GM19463 (cell line): ENCODE measurements at regions not wholly inside any gene's neighbourhood (a gene's known extent, or its start where the extent isn't known, plus 50 kb on each side); places are given as distances from the start of the nearest gene placed in this dataset.

Experiments used
- ATAC-seq: cut with Tn5 transposase; IDR thresholded peaks from one replicate; pipeline ENCODE4 v1.9.1; 2021; ENCODE audit warnings: mild to moderate bottlenecking, moderate library complexity; ENCODE audit not compliant: unreplicated experiment

DNA sequence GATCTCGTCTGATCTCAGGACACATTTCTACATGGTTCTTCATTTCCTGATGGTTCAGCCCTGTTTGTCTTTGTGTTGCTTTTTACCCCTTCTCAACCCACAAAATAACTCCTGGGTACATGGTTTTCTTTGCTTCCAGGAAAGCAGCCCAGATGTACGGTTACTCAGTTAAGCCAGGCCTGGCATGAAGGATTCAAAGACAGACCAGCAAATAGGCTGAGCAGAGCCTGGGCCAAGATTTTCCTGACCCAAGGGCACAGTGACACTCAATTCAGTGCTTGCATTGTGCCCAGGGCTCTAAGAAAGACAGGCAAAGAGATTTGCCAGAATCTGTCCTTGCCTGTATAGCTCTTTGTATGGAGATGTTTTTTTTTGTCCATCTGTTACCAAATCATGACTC is 340.8 kb upstream of the KIAA1217 start:
- ATAC-seq: no peak

DNA sequence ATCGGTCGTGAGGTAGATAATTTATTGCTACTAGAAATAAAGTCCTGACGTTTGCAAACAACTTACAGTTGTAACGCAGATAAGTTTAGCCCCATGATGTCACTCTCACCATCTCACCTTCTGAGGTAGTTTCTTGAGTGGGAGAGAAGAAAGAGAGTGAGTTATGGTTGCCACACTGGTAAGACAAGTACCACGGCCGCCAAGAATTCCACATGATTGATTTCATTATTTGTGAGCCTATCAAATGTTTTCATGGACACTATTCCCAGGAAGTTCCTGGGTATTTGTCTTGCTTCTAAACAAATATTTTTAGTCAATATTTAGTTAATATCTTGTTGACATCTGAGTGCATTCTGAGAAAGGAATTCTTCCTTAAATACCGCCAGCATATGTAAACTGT is 339.4 kb upstream of the KIAA1217 start:
- no peak for ATAC-seq

DNA sequence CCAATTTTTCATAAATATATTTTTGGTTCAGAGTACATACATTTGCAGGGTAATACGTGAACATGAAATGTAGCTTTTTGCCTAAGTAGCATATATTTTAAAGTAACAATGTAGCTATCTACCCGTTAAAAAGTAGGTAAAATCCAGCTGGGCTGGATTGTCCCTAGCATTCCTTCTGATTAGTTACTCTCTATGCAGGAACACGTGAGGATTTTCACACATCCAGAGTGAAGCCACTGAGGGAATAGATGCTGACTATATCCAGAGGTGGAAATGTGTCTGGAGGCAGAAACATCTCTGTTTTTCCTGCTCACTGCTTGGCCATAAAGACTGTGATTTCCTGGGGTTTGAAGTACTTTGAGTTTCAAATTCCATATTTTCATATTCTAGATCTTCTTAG is 338.9 kb upstream of the KIAA1217 start:
- ATAC-seq: no peak

- ATAC-seq: no peak
These were observed 338.0 kb upstream of the KIAA1217 start for GRCh38 chr10:23870651-23871610.

GRCh38 chr10:23872290-23872689 is 336.6 kb upstream of the KIAA1217 start:
- ATAC-seq: no peak

DNA sequence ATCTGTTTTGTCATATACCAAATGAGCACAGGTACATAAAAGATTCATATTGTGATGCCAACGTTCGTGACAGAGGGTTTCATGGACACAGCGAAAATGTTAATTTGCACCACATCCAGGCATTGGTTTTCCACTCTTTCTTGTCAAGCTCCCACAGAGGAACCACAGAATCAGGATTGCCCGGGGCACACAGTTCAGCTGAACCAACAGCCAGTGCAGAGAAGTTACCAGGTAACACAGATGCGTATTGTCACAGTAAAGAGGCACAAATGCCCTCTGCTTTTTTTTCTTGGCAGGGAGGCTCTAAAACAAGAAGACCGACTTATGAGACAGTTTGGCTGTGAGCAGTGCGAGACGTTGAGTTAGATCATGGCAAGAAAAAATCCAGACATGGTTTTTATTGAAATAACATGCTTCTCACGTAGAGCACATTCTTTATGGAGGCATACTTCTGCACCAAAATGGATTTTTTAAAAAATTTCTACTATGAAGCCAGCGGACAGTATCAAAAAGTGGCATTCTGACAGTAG is 331.1 kb upstream of the KIAA1217 start:
- no peak for ATAC-seq

DNA sequence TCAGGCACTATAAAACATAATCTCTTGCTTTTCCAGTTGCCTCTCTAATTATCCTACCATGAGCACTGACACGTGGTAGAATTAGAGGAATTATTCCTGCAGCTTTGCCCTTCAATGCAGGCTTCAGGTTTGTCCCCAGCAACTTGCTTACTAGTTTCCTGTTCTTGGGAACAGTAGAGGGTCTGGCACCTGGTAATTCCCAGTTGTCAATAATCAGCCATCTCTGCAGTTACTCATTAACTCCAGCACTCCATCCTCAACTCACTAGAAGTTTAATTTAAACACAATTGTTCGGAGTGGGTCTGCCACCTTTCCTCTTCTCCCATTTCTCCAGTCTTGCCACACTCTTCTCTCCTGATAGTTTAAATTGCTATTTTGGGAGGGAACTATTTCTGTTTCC is 324.3 kb upstream of the KIAA1217 start:
- ATAC-seq: no peak

GRCh38 chr10:23885853-23886252 is 323.1 kb upstream of the KIAA1217 start:
- no peak for ATAC-seq

- no peak for ATAC-seq
These were observed 322.6 kb upstream of the KIAA1217 start for GRCh38 chr10:23886355-23886754.

DNA sequence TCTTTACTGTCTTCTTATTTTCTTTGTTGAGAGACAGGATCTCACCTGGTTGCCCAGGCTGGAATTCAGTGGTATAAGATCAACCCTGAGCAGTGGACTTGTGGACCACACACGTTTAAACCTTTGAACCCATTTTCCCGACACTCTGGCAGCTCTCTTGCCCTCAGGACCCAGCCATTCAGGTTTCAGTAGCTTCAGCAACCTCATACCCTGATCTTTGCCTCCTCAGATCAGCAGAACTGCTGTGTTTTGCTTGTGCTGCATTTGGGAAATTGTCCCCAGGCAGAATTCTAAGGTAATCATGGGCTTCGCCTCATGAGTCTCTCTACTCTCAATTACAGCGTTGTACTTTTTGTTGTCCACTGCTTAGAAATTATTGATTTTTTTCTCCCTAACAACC is 317.6 kb upstream of the KIAA1217 start:
- no peak for ATAC-seq

GRCh38 chr10:23892296-23892695 is 316.6 kb upstream of the KIAA1217 start:
- no peak for ATAC-seq

DNA sequence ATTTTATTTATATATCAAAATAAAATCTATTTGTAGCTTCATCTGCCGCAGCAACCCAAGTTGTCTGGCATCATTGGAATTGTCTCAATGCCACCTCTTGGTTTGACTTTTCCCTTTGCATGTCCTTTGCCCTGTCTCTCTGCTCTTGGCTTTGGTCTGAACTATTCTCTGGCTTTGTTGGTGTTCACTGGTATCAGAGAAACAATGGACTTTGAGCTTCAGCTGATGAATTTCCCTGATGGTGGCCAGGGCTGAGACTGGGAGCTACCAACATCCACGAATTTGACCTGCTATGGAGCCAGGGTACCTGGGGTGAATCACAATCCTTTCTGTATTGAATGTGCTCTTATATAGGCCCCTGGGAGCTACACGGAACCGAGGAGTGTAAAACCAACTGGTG is 311.7 kb upstream of the KIAA1217 start:
- no peak for ATAC-seq

- no peak for ATAC-seq
These were observed 311.1 kb upstream of the KIAA1217 start for GRCh38 chr10:23897861-23898260.

DNA sequence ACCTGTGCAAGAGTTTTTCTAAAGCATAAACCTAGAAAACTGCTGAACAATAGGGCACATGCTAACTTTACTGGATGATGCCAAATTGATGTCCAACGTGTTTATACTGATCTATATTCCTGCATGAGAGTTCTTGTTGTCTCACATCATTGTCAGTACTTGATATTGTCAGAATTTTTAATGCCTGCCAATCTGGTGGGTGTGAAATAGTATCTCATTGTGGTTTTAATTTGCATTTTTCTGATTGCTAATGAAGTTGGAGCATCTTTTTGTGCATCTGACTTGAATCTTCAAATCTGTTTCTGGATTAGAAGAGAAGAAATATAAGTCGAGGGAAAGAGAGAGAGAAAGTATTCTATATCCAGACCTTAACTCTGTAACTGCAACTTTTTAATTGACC is 309.8 kb upstream of the KIAA1217 start:
- no peak for ATAC-seq

- no peak for ATAC-seq
These were observed 298.6 kb upstream of the KIAA1217 start for GRCh38 chr10:23910291-23910690.

DNA sequence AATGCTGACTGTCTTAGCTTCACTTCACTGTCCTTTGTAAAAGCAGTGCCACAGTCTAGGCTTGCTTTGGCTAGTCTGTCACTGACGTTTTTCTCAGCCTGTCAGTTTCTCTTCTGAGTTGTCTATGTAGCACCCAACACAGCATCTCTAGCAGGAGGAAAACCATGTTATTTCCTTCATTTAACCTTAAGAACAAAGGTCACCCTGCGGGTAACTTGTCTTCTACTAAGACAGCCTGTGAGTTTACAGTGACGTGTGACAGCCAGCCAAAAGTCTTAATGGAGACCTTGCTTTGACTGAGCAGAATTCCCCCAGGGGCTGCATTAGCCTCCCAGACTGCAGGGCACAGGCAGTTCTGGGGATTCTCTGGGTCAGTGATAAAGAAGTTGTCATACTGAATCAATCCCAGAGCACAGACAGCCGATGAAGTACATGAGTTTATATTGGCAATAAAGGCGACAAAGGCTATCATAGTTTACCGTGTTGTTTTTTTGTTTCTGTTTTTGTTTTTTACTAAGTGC is 296.0 kb upstream of the KIAA1217 start:
- no peak for ATAC-seq

- ATAC-seq: no peak
These were observed 294.3 kb upstream of the KIAA1217 start for GRCh38 chr10:23914641-23915040.

DNA sequence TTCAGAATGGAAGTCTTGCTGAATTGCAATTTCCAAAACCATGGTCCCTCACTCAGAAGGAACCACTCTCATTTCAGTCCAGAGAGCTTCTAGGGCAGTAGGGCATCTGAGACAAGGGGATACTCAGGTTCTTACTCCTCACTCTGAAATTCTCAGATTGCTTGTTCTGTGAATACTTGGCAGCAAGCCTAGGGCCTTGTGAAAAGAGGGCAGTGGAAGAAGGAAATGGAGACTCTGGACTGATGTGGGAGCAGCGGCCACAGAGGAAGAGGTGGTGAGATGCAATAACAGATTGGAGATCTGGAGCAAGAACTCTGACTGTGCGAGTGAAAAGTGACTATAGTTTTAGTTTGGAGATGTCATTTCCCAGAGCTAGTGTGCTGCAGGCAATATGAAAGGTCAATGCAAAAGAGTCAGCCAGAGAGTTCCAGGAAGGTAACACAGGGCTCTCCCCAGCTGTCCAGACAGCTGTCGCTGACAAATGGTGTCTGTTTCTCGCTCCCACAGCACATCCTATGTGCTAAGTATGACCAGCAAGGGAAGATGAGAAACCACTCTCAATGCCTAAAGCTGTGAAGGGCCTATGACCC is 291.6 kb upstream of the KIAA1217 start:
- ATAC-seq: no peak

DNA sequence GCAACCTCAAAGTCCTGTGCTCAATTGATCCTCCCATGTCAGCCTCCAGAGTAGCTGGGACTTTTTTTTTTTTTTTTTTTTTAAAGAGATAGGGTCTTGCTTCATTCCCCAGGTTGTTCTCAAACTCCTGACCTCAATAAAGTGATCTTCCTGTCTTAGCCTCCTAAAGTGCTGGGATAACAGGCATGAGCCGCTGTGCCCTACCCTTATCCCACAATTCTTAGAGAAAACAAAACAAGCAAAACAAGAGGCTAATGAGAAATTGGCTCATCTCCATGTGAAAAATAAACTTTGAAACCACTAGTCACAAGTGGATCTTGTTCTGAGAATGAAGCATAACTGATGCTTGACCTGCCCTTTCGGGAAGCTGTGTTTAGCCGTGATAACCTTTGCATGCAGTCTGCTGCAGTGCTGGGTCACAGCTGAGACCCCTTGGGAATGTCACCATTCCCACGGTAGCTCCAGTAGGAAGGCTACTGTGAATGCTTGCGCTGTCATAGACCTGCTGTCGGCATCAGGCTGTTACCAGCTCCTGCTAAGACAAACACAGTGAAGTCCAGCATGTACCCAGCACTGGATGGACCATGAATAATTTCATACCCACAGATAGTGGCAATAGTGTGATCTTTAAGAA is 290.7 kb upstream of the KIAA1217 start:
- no peak for ATAC-seq

GRCh38 chr10:23918839-23919238 is 290.1 kb upstream of the KIAA1217 start:
- ATAC-seq: no peak

DNA sequence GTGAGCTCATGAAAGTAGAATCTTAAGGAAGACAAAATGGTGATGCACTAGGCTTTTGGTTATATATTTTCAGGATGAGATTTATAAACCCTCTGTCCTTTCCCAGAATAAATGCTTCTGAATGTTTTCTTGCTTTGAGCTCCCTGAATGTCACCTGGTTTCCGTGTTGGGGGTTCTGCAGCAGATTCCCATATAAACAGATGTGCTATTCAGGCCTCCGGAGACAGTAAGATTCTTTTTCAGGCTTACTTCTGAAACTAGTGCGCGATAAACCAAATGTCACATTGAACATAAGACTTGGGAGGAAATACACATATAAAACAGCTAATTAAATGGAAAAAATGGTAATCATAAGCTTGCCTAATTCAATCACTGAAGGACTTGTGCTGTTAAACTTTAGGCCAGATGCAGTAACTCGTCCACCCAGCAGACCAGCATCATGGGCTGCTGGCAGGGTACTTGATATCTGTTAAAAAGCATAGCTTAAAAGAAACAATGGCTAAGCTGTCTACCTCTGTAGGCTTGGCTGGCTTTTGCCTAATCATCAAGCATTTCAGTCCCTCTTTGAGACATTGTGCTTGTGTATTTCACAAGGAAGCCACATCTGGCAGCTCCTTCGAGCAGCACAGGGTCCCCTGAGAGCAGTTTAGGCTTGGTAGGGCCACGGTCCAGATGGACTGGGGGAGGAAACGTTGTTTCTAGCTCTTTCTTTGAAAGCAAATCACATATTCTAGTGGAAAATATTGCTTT is 281.2 kb upstream of the KIAA1217 start:
- no peak for ATAC-seq
